ENCODE measurements at regions not wholly inside any gene's neighbourhood (a gene's known extent, or its start where the extent isn't known, plus 50 kb on each side); places are given as distances from the start of the nearest gene placed in this dataset.

DNA sequence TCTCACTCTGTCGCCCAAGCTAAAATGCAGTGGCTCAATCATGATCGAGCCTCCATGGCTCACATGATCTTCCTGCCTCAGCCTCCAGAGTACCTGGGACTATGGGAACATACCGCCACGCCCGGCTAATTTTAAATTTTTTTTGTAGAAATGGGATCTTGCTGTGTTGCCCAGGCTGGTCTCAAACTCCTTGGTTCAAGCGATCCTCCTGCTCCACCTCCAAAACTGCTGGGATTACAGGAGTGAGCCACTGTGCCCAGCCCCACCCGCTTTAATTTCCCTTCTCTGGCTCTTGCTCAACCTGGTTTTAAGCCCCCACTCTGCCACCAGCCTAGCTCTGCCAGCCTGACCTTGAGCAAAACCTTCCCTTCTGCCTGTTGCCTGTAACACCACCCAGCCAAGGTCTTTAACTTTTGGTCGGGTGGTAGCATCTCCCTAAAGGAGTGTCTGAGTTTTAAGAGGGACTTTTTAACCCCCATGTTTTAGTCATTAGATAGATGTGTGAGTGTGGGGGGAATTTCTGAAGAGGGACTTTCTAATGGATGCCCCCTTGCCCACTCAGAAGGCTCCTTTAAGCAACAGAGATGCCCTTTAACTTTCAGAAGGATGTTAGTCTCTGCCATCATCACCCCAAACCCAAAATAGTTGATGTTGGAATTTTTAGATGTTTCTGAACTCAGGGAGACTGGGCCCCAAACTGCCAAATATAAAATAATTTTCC lies 71.8 kb upstream of the FOXP4 start:
- DNase-seq: no peak

DNA sequence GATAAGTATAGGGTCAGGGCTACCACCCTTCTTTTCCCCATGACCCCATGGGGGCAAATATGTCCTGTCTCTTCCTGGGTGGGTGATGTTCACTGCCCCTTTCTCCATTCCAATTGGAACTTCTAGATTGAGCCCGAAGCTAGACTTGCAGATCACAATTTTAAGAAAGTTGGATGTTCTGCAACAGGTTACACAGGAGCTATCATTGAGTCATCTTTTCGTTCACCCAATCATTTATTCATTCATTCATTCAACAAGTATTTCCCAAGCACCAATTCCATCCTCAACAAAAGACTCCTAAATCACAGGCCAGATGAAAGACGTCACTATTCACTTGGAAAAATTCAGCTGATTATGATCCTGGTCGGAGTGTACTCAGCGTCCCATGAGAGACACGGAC lies 71.0 kb upstream of the FOXP4 start:
- no peak for DNase-seq

DNA sequence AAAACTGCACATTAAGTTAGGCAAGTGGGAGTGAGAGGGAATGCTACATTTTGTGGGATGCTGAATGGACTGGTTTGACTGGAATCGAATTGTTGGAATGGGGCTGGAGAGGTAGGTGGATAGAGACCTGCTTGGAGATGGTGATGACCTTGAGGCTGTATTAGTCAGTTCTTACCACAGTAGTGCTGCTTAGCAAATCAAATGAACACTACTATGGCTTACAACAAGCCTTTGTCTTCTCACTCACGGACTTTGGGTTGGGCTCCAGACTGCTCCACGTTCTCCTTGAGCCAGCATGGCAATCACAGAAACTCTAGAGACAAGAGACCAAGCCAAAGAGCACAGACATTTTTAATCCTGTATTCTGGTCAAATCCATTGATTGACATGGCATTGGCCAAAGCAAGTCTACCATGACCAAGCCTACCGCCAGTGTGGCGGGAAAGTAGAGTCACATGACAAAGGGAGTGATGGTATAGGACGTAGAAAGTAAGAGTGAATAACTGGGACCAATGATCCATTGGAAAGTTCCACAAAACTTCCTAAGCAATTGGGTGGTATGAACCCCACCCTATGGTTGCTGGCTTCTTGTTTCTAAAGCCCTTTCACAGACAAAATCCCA lies 70.3 kb upstream of the FOXP4 start:
- DNase-seq: no peak

DNA sequence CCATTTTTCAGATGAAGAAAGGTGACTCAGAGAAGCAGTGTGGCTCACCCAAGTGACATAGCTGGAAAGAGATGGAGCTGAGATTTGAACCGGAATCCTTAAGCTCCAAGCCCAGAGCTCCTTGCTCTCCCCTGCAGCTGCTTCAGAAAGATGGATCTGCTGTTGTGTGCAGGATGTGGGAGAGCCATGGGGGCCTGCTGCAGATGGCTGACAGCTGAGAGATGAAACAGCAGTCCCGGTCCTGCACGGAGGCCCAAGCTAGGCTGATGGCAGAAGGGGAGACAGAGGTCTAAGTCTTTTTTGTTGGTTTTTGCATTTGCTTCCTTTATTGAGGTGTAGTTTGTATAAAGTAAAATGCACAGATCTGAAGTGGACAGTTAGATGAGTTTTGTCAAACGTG lies 69.8 kb upstream of the FOXP4 start:
- DNase-seq: no peak

DNA sequence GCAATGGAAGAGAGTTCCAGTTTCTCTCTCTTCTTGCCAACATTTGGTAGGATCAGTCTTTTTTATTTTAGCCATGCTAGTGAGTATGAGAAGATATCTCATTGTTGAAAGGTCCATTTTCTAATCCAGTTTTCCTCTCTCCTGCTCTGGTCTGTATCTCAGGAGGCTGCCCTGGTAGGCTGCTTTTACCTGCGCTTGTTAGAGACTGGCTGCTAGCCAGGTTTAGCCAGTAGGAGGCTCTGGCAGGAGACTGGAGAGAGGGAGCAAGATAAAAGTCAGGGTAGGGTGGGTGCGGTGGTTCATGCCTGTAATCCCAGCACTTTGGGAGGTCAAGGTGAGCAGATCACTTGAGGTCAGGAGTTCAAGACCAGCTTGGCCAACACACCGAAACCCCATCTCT lies 68.6 kb upstream of the FOXP4 start:
- no peak for DNase-seq

DNA sequence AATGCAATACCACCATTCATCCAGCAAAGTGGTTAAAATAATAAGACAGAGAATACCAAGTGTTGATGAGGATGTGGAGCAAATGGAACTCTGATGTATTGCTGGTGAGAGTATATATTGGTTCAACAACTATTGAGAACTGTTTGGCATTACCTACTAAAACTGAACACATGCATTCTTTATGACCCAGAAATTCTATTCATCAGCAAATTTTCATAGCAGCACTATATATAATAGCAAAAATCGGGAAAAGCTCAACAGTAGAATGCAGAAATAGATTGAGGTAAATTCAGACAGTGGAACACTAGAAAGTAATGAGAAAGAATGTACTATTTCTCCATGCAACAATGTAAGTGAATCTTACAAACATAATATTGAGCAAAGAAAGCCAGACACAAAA lies 62.2 kb upstream of the FOXP4 start:
- no peak for DNase-seq

DNA sequence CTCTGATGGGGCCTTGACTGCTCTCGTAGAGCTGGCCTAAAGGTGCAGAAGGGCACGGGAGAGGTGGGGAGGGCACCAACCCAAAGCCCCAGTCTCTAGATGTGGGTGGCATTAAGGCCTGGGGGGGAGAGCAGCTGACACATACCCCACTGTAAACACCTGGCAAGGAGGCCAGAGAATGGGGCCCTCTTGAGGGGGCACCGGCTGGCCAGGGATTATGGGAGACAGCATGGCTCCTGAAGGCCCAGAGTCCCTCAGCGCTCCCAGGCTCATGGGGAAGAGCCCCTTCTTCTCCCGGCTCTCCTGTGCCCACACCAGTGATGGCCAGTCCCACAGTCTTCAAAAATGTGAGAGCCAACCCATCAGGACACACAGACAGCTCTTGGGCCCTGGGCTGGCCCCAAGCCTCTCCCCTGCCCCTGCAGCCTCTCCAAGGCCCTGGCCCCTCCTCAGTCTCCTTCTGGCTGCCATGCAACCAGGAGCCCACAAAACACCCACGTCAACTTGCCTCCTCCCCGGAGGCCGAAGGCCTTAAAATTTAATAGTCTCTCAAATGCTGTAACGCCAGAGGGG lies 58.2 kb upstream of the FOXP4 start:
- no peak for DNase-seq

DNA sequence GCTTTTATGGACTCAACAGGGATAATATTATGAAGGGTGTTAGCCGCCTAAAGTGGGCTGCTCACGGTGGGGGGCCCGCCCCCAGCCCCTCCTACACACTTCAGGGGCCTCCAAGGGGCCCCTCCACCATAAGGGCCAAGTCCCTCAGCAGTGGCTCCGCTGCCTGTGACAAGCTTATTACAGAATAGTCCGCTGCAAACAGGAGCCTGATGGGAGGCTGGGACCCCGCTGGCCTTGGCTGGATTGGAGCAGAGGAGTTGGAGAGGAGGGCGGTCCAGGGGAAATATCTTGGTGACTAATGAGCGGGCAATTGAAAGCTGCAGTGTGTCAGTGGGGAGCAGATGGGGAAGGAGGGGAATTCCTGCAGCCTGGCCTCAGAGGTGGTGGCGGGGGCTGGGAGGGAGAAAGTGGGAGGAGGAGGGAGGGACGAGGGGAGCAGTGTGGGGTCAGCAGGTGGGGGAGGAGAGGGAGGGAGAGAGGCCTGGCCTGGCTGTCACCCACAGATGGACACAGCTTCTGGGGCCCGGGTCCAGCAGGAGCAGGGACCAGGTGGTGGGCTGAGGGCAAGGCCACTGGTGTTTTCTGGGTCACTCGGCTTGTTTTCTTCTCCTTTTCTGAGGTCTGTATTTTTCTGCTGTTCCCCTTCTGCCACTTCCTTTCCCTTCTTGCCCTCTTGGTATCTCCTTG lies 57.6 kb upstream of the FOXP4 start:
- DNase-seq: no peak

DNA sequence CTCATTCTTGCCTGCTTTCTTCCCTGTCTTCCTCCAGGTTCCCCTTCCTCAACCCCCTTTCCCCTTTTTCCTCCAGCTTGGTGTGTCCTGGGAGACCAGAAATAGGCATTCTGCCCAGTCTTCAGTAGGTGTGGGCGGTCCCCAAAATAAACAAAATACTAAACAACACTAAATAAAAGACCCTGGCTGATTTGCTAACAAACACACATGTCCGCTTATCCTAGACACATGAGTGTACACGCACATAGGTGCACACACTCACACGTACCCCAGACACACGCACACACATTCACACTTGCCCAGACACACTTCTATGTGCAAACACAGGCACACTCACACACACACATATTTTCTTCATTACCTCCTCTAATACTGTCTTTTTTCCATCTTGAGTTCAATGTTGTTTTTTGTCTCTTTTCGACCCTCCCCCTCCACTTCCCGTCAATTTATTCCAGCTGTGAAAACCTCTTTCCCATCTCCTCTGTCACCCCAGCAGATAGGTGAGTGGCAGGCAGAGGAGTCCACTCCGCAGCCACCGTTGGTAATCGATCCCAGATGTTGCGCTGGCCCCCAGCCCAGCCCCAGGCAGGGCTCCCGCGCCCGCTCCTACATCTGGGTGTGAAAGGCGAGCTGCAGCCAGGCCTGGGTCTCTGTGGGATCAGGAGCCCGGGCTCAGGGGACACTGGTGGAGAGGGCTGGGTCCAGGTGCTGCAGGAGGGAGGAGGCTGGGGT lies 56.9 kb upstream of the FOXP4 start:
- no peak for DNase-seq

DNA sequence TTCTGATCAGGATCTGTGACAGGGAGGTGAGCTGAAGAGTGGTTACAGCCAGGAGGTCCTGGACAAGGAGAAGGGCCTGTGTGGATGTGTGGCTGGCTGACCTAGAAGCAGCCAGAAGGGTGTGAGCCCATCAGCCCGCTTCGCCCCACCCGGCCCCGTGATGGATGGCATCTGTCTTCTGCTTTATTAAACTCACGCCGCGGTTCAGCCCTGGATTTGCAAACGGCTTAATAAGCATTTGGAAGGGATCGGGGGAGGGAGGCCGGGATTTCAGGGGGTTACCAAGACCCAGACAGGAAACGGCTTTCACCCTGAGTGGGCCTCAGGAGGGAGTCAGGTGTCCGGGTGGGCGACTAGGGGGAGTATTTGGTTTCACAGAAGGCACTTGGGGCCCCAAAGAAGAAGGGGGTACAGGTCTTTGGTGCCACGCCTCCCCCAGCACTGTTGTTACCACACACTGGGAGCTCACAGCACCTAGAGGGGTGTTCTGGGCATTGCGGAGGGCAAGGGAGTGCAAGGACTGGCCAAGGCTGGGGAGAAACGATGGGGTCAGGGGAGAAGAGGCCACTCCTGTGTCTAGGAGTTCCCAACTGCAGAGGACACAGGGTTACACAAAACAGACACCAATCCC lies 53.8 kb upstream of the FOXP4 start:
- no peak for DNase-seq

DNA sequence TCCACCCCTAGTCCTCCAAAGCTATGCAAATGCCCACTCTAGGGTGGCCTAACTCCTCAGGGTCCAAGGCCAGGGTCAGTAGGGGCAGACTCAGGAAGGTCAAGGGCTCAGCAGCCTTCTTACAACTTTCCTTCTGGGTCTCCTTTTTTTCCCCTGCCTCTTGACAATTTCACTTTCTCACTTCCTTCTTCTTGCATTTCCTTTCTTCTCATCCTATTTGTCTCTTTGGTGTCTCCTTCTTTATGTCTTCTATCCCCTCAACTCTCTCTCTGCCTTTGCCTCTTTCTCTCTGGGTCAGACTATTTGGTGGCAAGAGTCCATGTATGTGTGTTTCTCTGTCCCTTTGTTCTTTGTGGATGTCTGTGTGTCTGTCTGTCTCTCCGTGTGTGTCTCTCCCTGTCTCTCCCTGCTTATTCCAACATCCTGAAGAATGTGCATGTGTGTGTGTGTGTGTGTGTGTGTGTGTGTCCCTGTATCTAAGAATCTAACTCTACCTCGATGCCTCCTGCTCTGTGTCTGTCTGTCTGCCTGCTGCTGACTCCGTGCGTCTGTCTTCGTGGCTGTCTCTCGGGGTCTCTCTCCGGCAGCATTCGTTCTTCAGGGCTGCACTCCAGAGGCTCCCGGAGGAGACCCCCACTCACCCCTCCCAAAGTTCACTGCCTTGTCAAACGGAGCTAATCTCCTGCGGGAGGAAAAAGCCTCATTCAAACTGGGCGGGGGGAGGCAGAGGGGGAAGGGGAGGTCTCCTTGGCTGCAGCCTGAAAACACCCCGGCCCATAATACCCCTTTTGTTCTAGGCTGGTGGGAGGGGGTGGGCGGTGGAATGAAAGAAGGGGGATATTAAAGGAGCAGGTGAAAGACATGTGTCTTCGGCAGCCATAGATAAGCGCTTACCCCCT lies 51.7 kb upstream of the FOXP4 start:
- DNase-seq: no peak

Data from stimulated activated CD4-positive, alpha-beta T cell treated with anti-CD3 and anti-CD28 coated beads, Interleukin-15, amount 100 ng/mL, for 24 hours (primary cell).